ENCODE measurements at regions not wholly inside any gene's neighbourhood (a gene's known extent, or its start where the extent isn't known, plus 50 kb on each side); places are given as distances from the start of the nearest gene placed in this dataset.

DNA sequence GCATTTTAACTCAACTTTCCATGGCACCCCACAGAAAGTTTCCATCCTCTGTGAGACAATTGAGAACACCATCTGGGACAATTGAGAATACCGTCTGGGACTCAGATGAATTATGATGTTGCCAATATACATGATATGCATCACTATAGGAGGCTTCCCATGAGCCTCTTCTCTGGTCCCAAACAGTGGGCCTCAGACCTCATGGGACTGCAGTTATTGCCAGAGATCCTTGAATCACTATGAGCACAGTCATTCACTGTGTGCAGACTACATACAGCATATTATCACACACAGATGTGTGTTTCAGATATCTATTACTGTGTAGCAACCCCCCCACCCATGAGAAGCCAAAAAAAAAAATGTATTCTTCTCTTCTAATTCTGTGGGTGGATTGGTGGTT is 134.4 kb downstream of the GXYLT1 start:
- TF ChIP-seq, protein P1, sequence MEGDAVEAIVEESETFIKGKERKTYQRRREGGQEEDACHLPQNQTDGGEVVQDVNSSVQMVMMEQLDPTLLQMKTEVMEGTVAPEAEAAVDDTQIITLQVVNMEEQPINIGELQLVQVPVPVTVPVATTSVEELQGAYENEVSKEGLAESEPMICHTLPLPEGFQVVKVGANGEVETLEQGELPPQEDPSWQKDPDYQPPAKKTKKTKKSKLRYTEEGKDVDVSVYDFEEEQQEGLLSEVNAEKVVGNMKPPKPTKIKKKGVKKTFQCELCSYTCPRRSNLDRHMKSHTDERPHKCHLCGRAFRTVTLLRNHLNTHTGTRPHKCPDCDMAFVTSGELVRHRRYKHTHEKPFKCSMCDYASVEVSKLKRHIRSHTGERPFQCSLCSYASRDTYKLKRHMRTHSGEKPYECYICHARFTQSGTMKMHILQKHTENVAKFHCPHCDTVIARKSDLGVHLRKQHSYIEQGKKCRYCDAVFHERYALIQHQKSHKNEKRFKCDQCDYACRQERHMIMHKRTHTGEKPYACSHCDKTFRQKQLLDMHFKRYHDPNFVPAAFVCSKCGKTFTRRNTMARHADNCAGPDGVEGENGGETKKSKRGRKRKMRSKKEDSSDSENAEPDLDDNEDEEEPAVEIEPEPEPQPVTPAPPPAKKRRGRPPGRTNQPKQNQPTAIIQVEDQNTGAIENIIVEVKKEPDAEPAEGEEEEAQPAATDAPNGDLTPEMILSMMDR (IDR thresholded peaks at IDR 0.05 in 4 of 5, conservative IDR thresholded peaks at IDR 0.05 in 1 of 5), result no peak
- no peak for TF ChIP-seq POLR2A (IDR thresholded peaks at IDR 0.05)

Measured in gastrocnemius medialis (tissue), 4 donors.